C4-2B (cell line): ENCODE measurements at regions not wholly inside any gene's neighbourhood (a gene's known extent, or its start where the extent isn't known, plus 50 kb on each side); places are given as distances from the start of the nearest gene placed in this dataset.

ENCODE experiments used
- H3K27ac ChIP-seq: fragments of 450-650 bp; 2 replicates; pipeline ENCODE4 v1.5.1; 2017
- CTCF ChIP-seq: fragments of 450-650 bp; conservative IDR thresholded peaks from 2 replicates; pipeline ENCODE4 v1.5.1; 2017; ENCODE audit warnings: mild to moderate bottlenecking
- ZFX ChIP-seq: fragments of 450-650 bp; IDR thresholded peaks from 2 replicates; pipeline ENCODE4 v1.6.1; 2017

- no peak for TF ChIP-seq CTCF
- TF ChIP-seq ZFX, result no peak
- no peak overlapping the region for H3K27ac ChIP-seq
Measured at GRCh38 chr5:84685121-84685894, 300.6 kb upstream of the EDIL3 start.

- H3K27ac ChIP-seq, result no peak overlapping the region
- TF ChIP-seq ZFX, result no peak
- no peak for TF ChIP-seq CTCF
Measured at GRCh38 chr5:84683594-84683993, 298.9 kb upstream of the EDIL3 start.

GRCh38 chr5:84682531-84682930, 297.9 kb upstream of the EDIL3 start:
- H3K27ac ChIP-seq, result no peak overlapping the region
- TF ChIP-seq ZFX, result no peak
- no peak for TF ChIP-seq CTCF

GRCh38 chr5:84680908-84681307, 296.2 kb upstream of the EDIL3 start:
- H3K27ac ChIP-seq, result no peak overlapping the region
- TF ChIP-seq ZFX (no peak), CTCF (no peak)

- no peak for TF ChIP-seq CTCF
- TF ChIP-seq ZFX, result no peak
Measured at GRCh38 chr5:84673785-84674184, 289.1 kb upstream of the EDIL3 start.

GRCh38 chr5:84667576-84667975, 282.9 kb upstream of the EDIL3 start:
- TF ChIP-seq ZFX, result no peak
- TF ChIP-seq CTCF, result no peak
- no peak overlapping the region for H3K27ac ChIP-seq

More at GRCh38 chr5:84673785-84674184, 289.1 kb upstream of the EDIL3 start:
- H3K27ac ChIP-seq, result no peak overlapping the region

- TF ChIP-seq ZFX, result no peak
- no peak for TF ChIP-seq CTCF
- H3K27ac ChIP-seq, result no peak overlapping the region
Measured at GRCh38 chr5:84650429-84650828, 265.7 kb upstream of the EDIL3 start.
